GM18861 (cell line): ENCODE measurements at regions not wholly inside any gene's neighbourhood (a gene's known extent, or its start where the extent isn't known, plus 50 kb on each side); places are given as distances from the start of the nearest gene placed in this dataset.

Experiments
- ATAC-seq: cut with Tn5 transposase; IDR thresholded peaks from one replicate; pipeline ENCODE4 v1.9.1; 2021; ENCODE audit not compliant: unreplicated experiment

- no peak for ATAC-seq
These were observed 95.0 kb downstream of the MACIR start for GRCh38 chr5:103353581-103353980.

GRCh38 chr5:103347716-103348423, 89.3 kb downstream of the MACIR start:
- ATAC-seq: peak; percentile 53

- no peak for ATAC-seq
These were observed 87.7 kb downstream of the MACIR start for GRCh38 chr5:103346162-103346748.

- ATAC-seq: peak; percentile 48
These were observed 86.9 kb downstream of the MACIR start for GRCh38 chr5:103345461-103345860.

GRCh38 chr5:103340717-103341388, 82.3 kb downstream of the MACIR start:
- peak; percentile 98 for ATAC-seq

GRCh38 chr5:103340132-103340531, 81.6 kb downstream of the MACIR start:
- ATAC-seq: no peak

- ATAC-seq: no peak
These were observed 78.4 kb downstream of the MACIR start for GRCh38 chr5:103336941-103337340.

GRCh38 chr5:103333376-103333775, 74.8 kb downstream of the MACIR start:
- ATAC-seq: no peak

GRCh38 chr5:103330875-103331274, 72.3 kb downstream of the MACIR start:
- ATAC-seq: no peak
